NT2/D1 (cell line): ENCODE measurements at regions not wholly inside any gene's neighbourhood (a gene's known extent, or its start where the extent isn't known, plus 50 kb on each side); places are given as distances from the start of the nearest gene placed in this dataset.

Experiments
- SUZ12 ChIP-seq: IDR thresholded peaks from 2 replicates; pipeline ENCODE4 v1.6.1; 2011; ENCODE audit not compliant: insufficient read length, insufficient read depth; ENCODE audit errors: extremely low read depth
- YY1 ChIP-seq: IDR thresholded peaks from 2 replicates; pipeline ENCODE4 v1.6.1; 2011; ENCODE audit not compliant: insufficient read length, insufficient read depth
- ZNF274 ChIP-seq: IDR thresholded peaks from 2 replicates; pipeline ENCODE4 v1.6.1; 2011; ENCODE audit warnings: mild to moderate bottlenecking, low read depth, low read length

DNA sequence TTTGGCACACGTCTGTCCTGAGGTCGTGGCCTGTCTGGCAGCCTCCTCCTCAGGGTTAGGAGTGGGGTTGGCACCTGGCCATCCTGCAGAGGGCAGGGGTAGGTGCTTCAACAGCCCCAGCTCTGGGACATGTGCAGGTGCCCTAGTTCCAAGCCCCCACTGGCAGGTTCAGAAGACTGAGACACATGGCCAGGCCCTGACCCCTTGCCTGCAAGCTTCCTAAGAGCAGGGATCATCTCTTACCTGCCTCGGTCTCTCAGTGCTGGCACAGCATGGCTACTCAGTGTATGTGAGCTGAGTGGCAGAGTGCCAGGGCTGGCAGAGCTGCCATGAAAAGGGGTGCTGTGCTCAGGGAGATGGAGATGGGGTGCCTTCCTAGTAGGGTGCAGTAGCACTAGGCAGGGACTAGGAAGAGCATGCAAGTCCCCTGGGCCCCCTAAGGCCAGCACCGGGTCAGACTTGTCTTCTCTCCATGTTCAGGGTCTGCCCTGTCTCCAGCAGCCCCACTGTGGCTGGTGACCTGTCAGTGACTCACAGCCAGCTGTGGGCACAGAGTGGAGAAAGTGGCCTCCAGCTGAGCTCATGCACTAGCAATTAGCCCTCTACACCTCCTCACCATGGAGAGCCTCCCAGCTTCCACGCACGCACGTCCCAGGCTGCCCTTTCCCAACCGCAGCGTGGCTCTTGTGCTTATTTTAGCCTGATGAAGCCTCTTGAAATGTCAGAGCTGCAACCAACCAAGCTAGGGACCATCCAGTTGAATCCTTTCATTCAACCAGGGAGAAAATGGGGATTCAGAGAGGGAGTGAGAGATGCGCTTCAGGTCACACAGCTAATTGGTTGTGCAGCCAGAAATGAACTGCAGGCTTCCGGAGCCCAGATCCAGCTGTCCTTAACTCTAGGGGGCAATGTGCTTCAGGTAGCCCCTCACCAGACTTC lies 116.6 kb downstream of the MRPL14 start:
- TF ChIP-seq ZNF274 (no peak), YY1 (no peak), SUZ12 (no peak)
